ENCODE measurements at regions not wholly inside any gene's neighbourhood (a gene's known extent, or its start where the extent isn't known, plus 50 kb on each side); places are given as distances from the start of the nearest gene placed in this dataset.

GRCh38 chr2:75431763-75432162 is 129.0 kb downstream of the EVA1A start:
- TF ChIP-seq CTCF (IDR thresholded peaks at IDR 0.05) (no peak), POLR2A (IDR thresholded peaks at IDR 0.05) (no peak), EP300 (IDR thresholded peaks at IDR 0.05) (no peak)

Data from stomach (tissue), 4 donors.